GM21786 (cell line): ENCODE measurements at regions not wholly inside any gene's neighbourhood (a gene's known extent, or its start where the extent isn't known, plus 50 kb on each side); places are given as distances from the start of the nearest gene placed in this dataset.
A peak's percentile ranks its signal among the peaks of the same experiment; 100 is the strongest.

ENCODE experiments used
- ATAC-seq: cut with Tn5 transposase; IDR thresholded peaks from one replicate; pipeline ENCODE4 v1.9.1; 2021; ENCODE audit not compliant: unreplicated experiment

GRCh38 chr4:182971702-182972101 lies 54.5 kb upstream of the DCTD start:
- no peak for ATAC-seq

DNA sequence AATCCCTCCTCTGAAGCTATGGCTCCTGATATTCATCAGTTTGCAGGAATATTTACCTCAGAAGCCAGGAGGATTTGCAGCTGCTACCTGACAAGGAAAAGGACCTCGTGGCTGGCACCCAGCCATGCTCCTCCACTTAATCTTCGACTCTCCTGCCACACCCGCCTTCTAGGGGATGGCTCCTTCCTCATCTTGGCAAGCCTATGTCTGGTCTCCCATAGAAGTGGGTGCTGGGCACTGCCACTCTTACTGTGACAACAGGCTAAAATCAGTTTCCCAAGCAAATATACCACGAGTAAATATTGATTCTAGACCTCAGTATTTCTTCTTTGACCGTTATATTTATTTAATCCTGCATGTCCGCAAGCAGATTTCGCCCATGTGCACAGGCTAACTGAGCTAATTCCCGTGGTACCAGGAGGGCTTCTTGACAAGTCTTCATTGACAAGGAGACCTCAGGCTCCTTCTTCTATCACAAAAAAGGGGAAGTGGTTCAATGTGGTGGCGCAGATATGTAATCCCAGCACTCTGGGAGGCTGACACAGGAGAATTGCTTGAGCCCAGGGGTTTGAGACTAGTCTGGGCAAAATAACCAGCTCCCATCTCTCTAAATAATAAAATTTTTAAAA lies 52.6 kb upstream of the DCTD start:
- peak; percentile 79 for ATAC-seq

DNA sequence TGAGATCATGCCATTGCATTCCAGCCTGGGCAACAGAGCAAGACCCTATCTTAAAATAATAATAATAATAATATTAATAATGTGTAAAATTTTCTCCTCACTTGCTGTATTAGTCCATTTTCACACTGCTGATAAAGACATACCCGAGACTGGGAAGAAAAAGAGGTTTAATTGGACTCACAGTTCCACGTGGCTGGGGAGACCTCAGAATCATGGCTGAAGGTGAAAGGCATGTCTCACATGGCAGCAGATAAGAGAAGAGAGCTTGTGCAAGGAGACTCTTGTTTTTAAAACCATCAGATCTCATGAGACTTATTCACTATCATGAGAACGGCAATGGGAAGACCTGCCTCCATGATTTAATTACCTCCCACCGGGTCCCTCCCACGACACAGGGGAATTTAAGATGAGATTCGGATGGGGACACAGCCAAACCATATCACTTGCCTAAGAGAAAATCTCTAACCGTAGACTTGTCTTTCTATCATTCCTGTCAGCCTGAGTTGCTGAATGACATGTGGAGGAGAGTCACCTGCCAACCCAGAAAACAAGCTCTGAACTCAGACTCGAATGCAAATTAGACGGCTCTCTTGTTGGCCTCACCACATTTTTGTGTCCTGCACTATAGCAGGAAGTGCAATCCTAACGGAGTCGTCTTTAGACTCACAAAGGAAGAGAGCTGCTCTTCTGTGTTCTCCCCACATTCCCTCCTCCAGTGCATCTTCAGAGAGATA lies 51.9 kb upstream of the DCTD start:
- ATAC-seq = peak; percentile 67

- no peak for ATAC-seq
Measured at GRCh38 chr4:182967403-182967802, 50.2 kb upstream of the DCTD start.
